K562 (cell line): ENCODE measurements at regions not wholly inside any gene's neighbourhood (a gene's known extent, or its start where the extent isn't known, plus 50 kb on each side); places are given as distances from the start of the nearest gene placed in this dataset.

Experiments used
- ATAC-seq: fragments of 200-7000 bp; cut with Tn5 transposase; 3 replicates; pipeline ENCODE4 v1.9.1; 2020; ENCODE audit warnings: moderate library complexity
- BruUV-seq: library from RNA; stranded (reverse); fragments of 400-500 nt; replicated peaks from 2 replicates; lab custom pipeline; 2021; lab: Mats Ljungman, UMichigan
- CTCF ChIA-PET: fragments of 300-600 bp; formaldehyde crosslinking; extraction: SDS; loops from one replicate; lab custom pipeline; 2021; ENCODE audit warnings: low intra/inter-chr PET ratio; lab: Yijun Ruan, JAX
- POLR2A ChIA-PET: fragments of 300-600, 350-650 bp; sonication (Branson Sonifier 250); formaldehyde crosslinking; extraction: SDS; loops from one replicate; lab custom pipeline; 2021; ENCODE audit warnings: antibody characterized with exemption, inconsistent platforms; lab: Yijun Ruan, JAX
- DNase-seq, 4 experiments: peaks; one replicate each; pipeline versions ENCODE4 v3.0.0 to v3.0.0-alpha.2; 2011 to 2018; ENCODE audit warnings: low spot score in 3 of 4, mixed read lengths in 3 of 4; ENCODE audit errors: extremely low read depth in 1 of 4
- FAIRE-seq: peaks from 2 replicates; lab custom pipeline; 2011; peaks lifted over from hg19 to GRCh38; lab: Jason Lieb, UNC
- H2AFZ ChIP-seq: 2 replicates; pipeline ENCODE4 v1.6.0; 2011; ENCODE audit warnings: low read depth, low read length, control low read depth, inconsistent platforms
- H3K27ac ChIP-seq: fragments of 200-600 bp; 3 replicates; pipeline ENCODE4 v1.8.0; 2011; ENCODE audit warnings: low read depth, mild to moderate bottlenecking, control low read depth, inconsistent platforms, low read length, moderate library complexity, mixed read lengths; ENCODE audit errors: extremely low read depth
- H3K27me3 ChIP-seq, 2 experiments: fragments of 300-600 bp in 1 of 2; 2 replicates in 1 of 2; 3 replicates in 1 of 2; pipeline versions ENCODE4 v1.6.0 to v1.8.0; 2011; ENCODE audit warnings: inconsistent platforms in 2 of 2, low read length in 2 of 2, mild to moderate bottlenecking in 1 of 2, mixed read lengths in 1 of 2, moderate library complexity in 1 of 2; ENCODE audit not compliant: control insufficient read depth in 2 of 2, insufficient read depth in 2 of 2
- H3K36me3 ChIP-seq: fragments of 300-600 bp; 3 replicates; pipeline ENCODE4 v1.8.0; 2011; ENCODE audit warnings: mild to moderate bottlenecking, low read length, inconsistent platforms; ENCODE audit not compliant: control insufficient read depth, insufficient read depth
- H3K4me1 ChIP-seq, 2 experiments: fragments of 200-600 bp in 1 of 2; replicated peaks in 1 of 2; 2 replicates in 1 of 2; 3 replicates in 1 of 2; pipeline versions ENCODE4 v1.5.1 to v1.8.0; 2011; ENCODE audit warnings: inconsistent platforms in 2 of 2, low read length in 2 of 2, mild to moderate bottlenecking in 1 of 2, mixed read lengths in 1 of 2, moderate library complexity in 1 of 2; ENCODE audit not compliant: control insufficient read depth in 2 of 2, insufficient read depth in 2 of 2
- H3K4me2 ChIP-seq: 2 replicates; pipeline ENCODE4 v1.6.1; 2011; ENCODE audit warnings: low read length, control low read depth, inconsistent platforms, mixed read lengths; ENCODE audit not compliant: insufficient read depth
- H3K4me3 ChIP-seq: fragments of 200-600 bp; sonication (generic), shearing (Covaris generic); 2 replicates; pipeline ENCODE4 v1.5.1; 2016; ENCODE audit warnings: control low read depth, inconsistent platforms
- H3K79me2 ChIP-seq: fragments of 200-600 bp; 3 replicates; pipeline ENCODE4 v1.8.0; 2011; ENCODE audit warnings: low read length, inconsistent platforms; ENCODE audit not compliant: control insufficient read depth, insufficient read depth
- H3K9ac ChIP-seq, 2 experiments: 2 replicates each; pipeline versions ENCODE4 v1.6.0 to v1.6.1; 2011; ENCODE audit warnings: low read depth in 2 of 2, low read length in 2 of 2, control low read depth in 1 of 2, inconsistent platforms in 1 of 2, mild to moderate bottlenecking in 1 of 2, mixed read lengths in 1 of 2; ENCODE audit not compliant: insufficient read depth in 1 of 2
- H3K9me1 ChIP-seq: one replicate; pipeline ENCODE4 v1.6.0; 2011; ENCODE audit warnings: inconsistent platforms, mild to moderate bottlenecking, low read length, moderate library complexity; ENCODE audit not compliant: control insufficient read depth, insufficient read depth
- H3K9me3 ChIP-seq: replicated peaks from 2 replicates; pipeline ENCODE4 v1.5.1; 2011; ENCODE audit warnings: low read depth, low read length, inconsistent platforms; ENCODE audit not compliant: control insufficient read depth, insufficient read depth
- H4K20me1 ChIP-seq: replicated peaks from 2 replicates; pipeline ENCODE4 v1.6.1; 2011; ENCODE audit warnings: low read length, inconsistent platforms, mixed read lengths; ENCODE audit not compliant: control insufficient read depth, insufficient read depth
- ETS1 ChIP-seq: conservative IDR thresholded peaks from 2 replicates; pipeline ENCODE4 v1.6.1; 2011; ENCODE audit warnings: low read depth, mild to moderate bottlenecking, low read length; ENCODE audit not compliant: control insufficient read depth
- NCOA4 ChIP-seq: fragments of 450-650 bp; IDR thresholded peaks from 2 replicates; pipeline ENCODE4 v1.6.1; 2018; ENCODE audit warnings: mild to moderate bottlenecking; ENCODE audit not compliant: partially characterized antibody
- NFE2 ChIP-seq: IDR thresholded peaks from 2 replicates; pipeline ENCODE4 v1.6.1; 2014; ENCODE audit warnings: antibody characterized with exemption, low read depth
- PCBP1 ChIP-seq: fragments of 200-400 bp; formaldehyde crosslinking; IDR thresholded peaks from 2 replicates; pipeline ENCODE4 v1.6.1; 2018; ENCODE audit warnings: mild to moderate bottlenecking, low read depth, low read length; ENCODE audit not compliant: poor library complexity, severe bottlenecking
- PYGO2 ChIP-seq: fragments of 450-650 bp; IDR thresholded peaks from 2 replicates; pipeline ENCODE4 v1.6.1; 2016; ENCODE audit warnings: mild to moderate bottlenecking, missing genetic modification characterization, moderate library complexity, missing compliant biosample characterization
- RBM34 ChIP-seq: fragments of 200-400 bp; formaldehyde crosslinking; IDR thresholded peaks from 2 replicates; pipeline ENCODE4 v1.6.1; 2018; ENCODE audit warnings: low read length, borderline replicate concordance; ENCODE audit not compliant: insufficient read depth
- SNIP1 ChIP-seq: fragments of 450-650 bp; IDR thresholded peaks from 2 replicates; pipeline ENCODE4 v1.7.1; 2017; ENCODE audit warnings: low read depth, mild to moderate bottlenecking
- ZBTB43 ChIP-seq: sonication (generic); formaldehyde crosslinking; IDR thresholded peaks from 2 replicates; pipeline ENCODE4 v1.8.0; 2023; ENCODE audit warnings: mild to moderate bottlenecking, missing genetic modification reagents
- ZNF12 ChIP-seq: sonication (generic); formaldehyde crosslinking; IDR thresholded peaks from 2 replicates; pipeline ENCODE4 v1.4.0; 2020; ENCODE audit warnings: mild to moderate bottlenecking, missing genetic modification reagents
- ZNF395 ChIP-seq: fragments of 200-800 bp; sonication (Bioruptor generic); IDR thresholded peaks from 2 replicates; pipeline ENCODE4 v1.6.1; 2017; ENCODE audit warnings: missing genetic modification characterization, missing compliant biosample characterization
- ZNF407 ChIP-seq: fragments of 450-650 bp; IDR thresholded peaks from 2 replicates; pipeline ENCODE4 v1.6.1; 2016; ENCODE audit warnings: low read depth
- WGBS: fragments of 100-300 bp; shearing (Covaris generic); methylation state at CpG from one replicate; pipeline ENCODE4 v1.1.6; 2016; ENCODE audit warnings: low coverage, mixed read lengths; ENCODE audit not compliant: insufficient coverage; ENCODE audit errors: missing lambda C conversion rate; 5-methylcytosine and 5-hydroxymethylcytosine counted together
- in situ Hi-C: fragments of 300-500 bp; cut with MboI; formaldehyde crosslinking; loops from 4 replicates; pipeline ENCODE4 v1.15.0; 2018; ENCODE audit warnings: inconsistent platforms, mixed read lengths
- intact Hi-C: fragments of 100-400 bp; cut with micrococcal nuclease; formaldehyde crosslinking; loops from 2 replicates; pipeline ENCODE4 v1.14.2; 2022

- Histone ChIP-seq H4K20me1 (no peaks in the 10 kb centered on the region), H3K4me1 (peaks cover 0 to 22% of the 10 kb centered on the region in 2 experiments; a peak in 3 of 5 replicates), H3K9ac (no peak overlapping the region), H3K9me1 (no peaks in the 10 kb centered on the region), H3K36me3 (no peaks in the 10 kb centered on the region; the same call in 2 of the 3 replicates), H3K4me3 (no peak overlapping the region), H3K79me2 (no peaks in the 10 kb centered on the region), H3K4me2 (no peak overlapping the region), H2AFZ (peak overlapping the region; percentile 48; the same call in 1 of the 2 replicates), H3K27ac (no peak overlapping the region), H3K27me3 (no peaks in the 10 kb centered on the region), H3K9me3 (no peaks in the 10 kb centered on the region)
- BruUV-seq, result no TSS peak
- ATAC-seq, result no peak
- 46% methylated on average over 4 of the region's 4 CpGs for WGBS
- FAIRE-seq, result no peak
- DNase-seq, result no peak
- ChIA-PET POLR2A (no interaction called here), CTCF (no interaction called here)
- intact Hi-C loops (loop anchor here (5.0 to 10.0 kb wide), 2 partner anchors 119 to 543 kb away; no protein-coding TSS in a partner anchor), in situ Hi-C loops (no loop called here)
- TF ChIP-seq PYGO2 (tag) (no peak), ETS1 (no peak), NFE2 (no peak), ZBTB43 (CRISPR knock-in tag) (no peak), ZNF407 (no peak), RBM34 (no peak), NCOA4 (no peak), SNIP1 (no peak), ZNF395 (CRISPR knock-in tag) (no peak), PCBP1 (no peak), ZNF12 (CRISPR knock-in tag) (no peak)
Observed at GRCh38 chr5:89277816-89278215, 394.8 kb upstream of the MEF2C start.
